ENCODE measurements at regions not wholly inside any gene's neighbourhood (a gene's known extent, or its start where the extent isn't known, plus 50 kb on each side); places are given as distances from the start of the nearest gene placed in this dataset.

DNA sequence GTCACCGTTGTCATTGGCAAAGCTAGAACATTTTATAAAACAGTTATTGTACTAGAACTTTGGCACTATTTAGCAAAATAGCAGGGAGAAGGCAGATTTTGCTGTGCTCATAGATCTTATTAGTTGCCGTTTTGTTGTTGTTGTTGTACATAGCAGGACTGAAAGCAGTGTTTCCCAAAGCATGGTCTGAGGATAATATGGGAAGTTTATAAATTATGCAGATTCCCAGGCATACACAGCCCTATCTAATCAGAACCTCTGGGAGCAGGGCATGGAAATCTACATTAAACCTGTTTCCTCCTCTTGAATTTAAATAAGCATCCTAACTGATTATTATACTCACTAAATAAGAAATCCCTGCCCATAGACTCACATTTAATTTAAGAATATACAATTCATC is 87.9 kb downstream of the RAP2B start:
- Histone ChIP-seq H3K9me3 (ENCODE audit: low read depth) (no peaks in the 10 kb centered on the region), H3K27me3 (no peaks in the 10 kb centered on the region), H3K4me3 (no peak overlapping the region), H3K27ac (no peak overlapping the region), H3K36me3 (no peaks in the 10 kb centered on the region), H3K4me1 (ENCODE audit: low read depth) (no peaks in the 10 kb centered on the region)
- TF ChIP-seq, protein P1, sequence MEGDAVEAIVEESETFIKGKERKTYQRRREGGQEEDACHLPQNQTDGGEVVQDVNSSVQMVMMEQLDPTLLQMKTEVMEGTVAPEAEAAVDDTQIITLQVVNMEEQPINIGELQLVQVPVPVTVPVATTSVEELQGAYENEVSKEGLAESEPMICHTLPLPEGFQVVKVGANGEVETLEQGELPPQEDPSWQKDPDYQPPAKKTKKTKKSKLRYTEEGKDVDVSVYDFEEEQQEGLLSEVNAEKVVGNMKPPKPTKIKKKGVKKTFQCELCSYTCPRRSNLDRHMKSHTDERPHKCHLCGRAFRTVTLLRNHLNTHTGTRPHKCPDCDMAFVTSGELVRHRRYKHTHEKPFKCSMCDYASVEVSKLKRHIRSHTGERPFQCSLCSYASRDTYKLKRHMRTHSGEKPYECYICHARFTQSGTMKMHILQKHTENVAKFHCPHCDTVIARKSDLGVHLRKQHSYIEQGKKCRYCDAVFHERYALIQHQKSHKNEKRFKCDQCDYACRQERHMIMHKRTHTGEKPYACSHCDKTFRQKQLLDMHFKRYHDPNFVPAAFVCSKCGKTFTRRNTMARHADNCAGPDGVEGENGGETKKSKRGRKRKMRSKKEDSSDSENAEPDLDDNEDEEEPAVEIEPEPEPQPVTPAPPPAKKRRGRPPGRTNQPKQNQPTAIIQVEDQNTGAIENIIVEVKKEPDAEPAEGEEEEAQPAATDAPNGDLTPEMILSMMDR (IDR thresholded peaks at IDR 0.05; ENCODE audit: low read depth, low read length), result no peak
- DNase-seq (ENCODE audit: low read depth in 1 of 2, low spot score in 1 of 2), result no peak

DNA sequence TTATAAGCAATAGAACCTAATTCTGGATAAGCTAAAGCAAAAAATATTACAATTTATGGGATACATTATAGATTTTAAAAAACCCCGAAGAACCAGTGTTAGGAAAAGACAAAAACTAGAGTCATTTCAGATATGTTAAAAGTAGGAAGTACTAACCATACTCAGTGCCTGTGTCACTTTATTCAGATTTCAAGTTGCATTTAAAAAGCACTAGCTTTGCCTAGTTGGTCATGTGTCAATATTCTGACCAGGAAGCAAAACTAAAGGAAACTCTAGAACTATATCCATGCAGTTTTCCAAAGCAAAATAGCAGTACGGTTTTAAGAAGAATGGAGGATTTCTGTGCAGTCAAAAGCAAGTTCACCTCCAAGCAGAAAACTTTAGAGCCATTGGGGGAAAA is 88.4 kb downstream of the RAP2B start:
- no peaks in the 10 kb centered on the region for H3K9me3 ChIP-seq (ENCODE audit: low read depth)
- no peak for DNase-seq (ENCODE audit: low read depth in 1 of 2, low spot score in 1 of 2)
- H3K36me3 ChIP-seq, result no peaks in the 10 kb centered on the region
- TF ChIP-seq, protein P1 (IDR thresholded peaks at IDR 0.05; ENCODE audit: low read depth, low read length), result no peak
- H3K4me3 ChIP-seq, result no peak overlapping the region
- H3K27me3 ChIP-seq, result no peaks in the 10 kb centered on the region
- no peak overlapping the region for H3K27ac ChIP-seq
- no peaks in the 10 kb centered on the region for H3K4me1 ChIP-seq (ENCODE audit: low read depth)

DNA sequence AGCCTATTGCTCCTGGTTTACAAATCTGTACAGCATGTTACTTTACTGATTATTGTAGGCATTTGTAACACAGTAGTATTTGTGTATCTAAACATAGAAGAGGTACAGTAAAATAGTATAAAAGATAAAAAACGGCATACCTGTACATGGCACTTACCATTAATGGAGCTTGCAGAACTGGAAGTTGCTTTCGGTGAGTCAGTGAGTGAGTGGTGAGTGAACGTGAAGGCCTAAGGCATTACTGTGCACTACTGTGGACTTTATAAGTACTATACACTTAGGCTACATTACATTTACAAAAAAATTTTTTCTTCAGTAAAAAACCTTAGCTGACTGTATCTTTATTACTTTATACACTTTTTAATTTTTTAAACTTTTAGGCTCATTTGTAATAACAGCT is 90.9 kb downstream of the RAP2B start:
- no peak overlapping the region for H3K4me3 ChIP-seq
- H3K27ac ChIP-seq, result no peak overlapping the region
- H3K9me3 ChIP-seq (ENCODE audit: low read depth), result no peaks in the 10 kb centered on the region
- no peaks in the 10 kb centered on the region for H3K4me1 ChIP-seq (ENCODE audit: low read depth)
- no peaks in the 10 kb centered on the region for H3K27me3 ChIP-seq
- no peaks in the 10 kb centered on the region for H3K36me3 ChIP-seq
- no peak for DNase-seq (ENCODE audit: low read depth in 1 of 2, low spot score in 1 of 2)
- TF ChIP-seq, protein P1 (IDR thresholded peaks at IDR 0.05; ENCODE audit: low read depth, low read length), result no peak

DNA sequence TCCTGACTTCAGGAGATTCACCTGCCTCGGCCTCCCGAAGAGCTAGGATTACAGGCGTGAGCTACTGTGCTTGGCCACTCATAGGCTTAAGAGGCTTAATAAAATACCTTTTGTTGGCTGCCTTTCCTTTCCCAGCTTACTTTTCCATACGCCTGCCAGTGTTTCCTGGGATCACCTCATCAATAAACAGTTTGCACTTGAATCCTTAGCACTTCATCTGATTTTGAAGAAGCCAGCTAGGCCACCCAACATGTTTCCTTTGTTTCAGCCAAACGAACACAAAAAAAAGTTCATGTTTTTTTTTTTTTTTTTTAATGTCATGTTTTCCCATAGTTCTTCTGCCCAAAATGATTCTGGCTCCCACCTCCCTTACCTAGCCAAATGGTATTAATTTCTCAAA is 92.3 kb downstream of the RAP2B start:
- Histone ChIP-seq H3K9me3 (ENCODE audit: low read depth) (no peaks in the 10 kb centered on the region), H3K36me3 (no peaks in the 10 kb centered on the region), H3K4me3 (no peak overlapping the region), H3K27ac (no peak overlapping the region), H3K4me1 (ENCODE audit: low read depth) (no peaks in the 10 kb centered on the region), H3K27me3 (no peaks in the 10 kb centered on the region)
- DNase-seq (ENCODE audit: low read depth in 1 of 2, low spot score in 1 of 2), result no peak
- TF ChIP-seq, protein P1 (IDR thresholded peaks at IDR 0.05; ENCODE audit: low read depth, low read length), result no peak

DNA sequence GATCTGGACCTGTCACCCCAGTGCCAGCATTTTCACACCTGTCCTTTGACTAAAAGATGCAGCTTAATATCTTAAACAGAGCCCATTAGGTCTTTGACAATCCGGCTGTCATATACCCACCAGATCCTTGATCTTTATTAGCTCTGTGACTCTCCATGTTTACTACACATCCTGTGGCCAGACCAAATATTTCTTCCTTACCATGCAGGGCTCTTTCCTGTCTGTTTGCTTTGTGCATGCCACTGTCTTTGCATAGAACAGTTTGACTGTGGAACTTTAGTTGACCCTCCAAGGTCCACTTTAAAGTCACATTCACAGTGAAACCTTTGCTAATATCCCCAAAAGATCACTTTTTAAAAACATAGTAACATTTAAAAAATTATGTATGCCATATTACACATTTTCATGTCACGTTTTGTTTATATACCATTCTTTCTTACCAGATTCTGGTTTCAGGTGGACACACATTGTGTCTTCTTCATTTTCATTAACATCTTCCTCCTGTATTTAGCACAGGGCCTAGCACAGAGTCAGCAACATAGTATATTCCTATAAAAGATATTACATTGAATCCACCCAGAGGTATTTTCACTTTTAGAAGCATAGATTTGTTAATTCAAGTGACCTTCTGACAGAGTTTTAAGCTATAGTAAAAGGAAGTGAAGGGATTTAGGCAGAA is 95.8 kb downstream of the RAP2B start:
- TF ChIP-seq, protein P1 (IDR thresholded peaks at IDR 0.05; ENCODE audit: low read depth, low read length), result no peak
- Histone ChIP-seq H3K27me3 (no peaks in the 10 kb centered on the region), H3K27ac (no peak overlapping the region), H3K36me3 (no peaks in the 10 kb centered on the region), H3K9me3 (ENCODE audit: low read depth) (no peaks in the 10 kb centered on the region), H3K4me3 (no peak overlapping the region), H3K4me1 (ENCODE audit: low read depth) (no peaks in the 10 kb centered on the region)
- no peak for DNase-seq (ENCODE audit: low read depth in 1 of 2, low spot score in 1 of 2)

Measured in cardiac muscle cell (in vitro differentiated cells and primary cell).